Endodermal cell (in vitro differentiated cells): ENCODE measurements at regions not wholly inside any gene's neighbourhood (a gene's known extent, or its start where the extent isn't known, plus 50 kb on each side); places are given as distances from the start of the nearest gene placed in this dataset.
A peak's percentile ranks its signal among the peaks of the same experiment; 100 is the strongest.

Experiments
- DNase-seq: peaks from one replicate; pipeline ENCODE4 v3.0.0-alpha.2; 2017
- H3K27ac ChIP-seq: 2 replicates; pipeline ENCODE4 v1.5.1; 2013; ENCODE audit warnings: mild to moderate bottlenecking, low read depth, low read length, moderate library complexity
- H3K27me3 ChIP-seq: 2 replicates; pipeline ENCODE4 v1.6.1; 2013; ENCODE audit warnings: mild to moderate bottlenecking, low read length, moderate library complexity; ENCODE audit not compliant: insufficient read depth, control insufficient read depth, poor library complexity, severe bottlenecking
- H3K36me3 ChIP-seq: 2 replicates; pipeline ENCODE4 v1.7.0; 2013; ENCODE audit warnings: mild to moderate bottlenecking, low read length, moderate library complexity; ENCODE audit not compliant: control insufficient read depth, insufficient read depth
- H3K4me1 ChIP-seq: one replicate; pipeline ENCODE4 v1.7.0; 2013; ENCODE audit warnings: low read length; ENCODE audit not compliant: control insufficient read depth, insufficient read depth
- H3K4me3 ChIP-seq: 2 replicates; pipeline ENCODE4 v1.5.1; 2013; ENCODE audit warnings: mild to moderate bottlenecking, low read length, moderate library complexity
- H3K9ac ChIP-seq: 2 replicates; pipeline ENCODE4 v1.6.1; 2013; ENCODE audit warnings: mild to moderate bottlenecking, low read length, moderate library complexity; ENCODE audit not compliant: poor library complexity, severe bottlenecking; ENCODE audit errors: extremely low read depth
- H3K9me3 ChIP-seq: 2 replicates; pipeline ENCODE4 v1.6.1; 2013; ENCODE audit warnings: mild to moderate bottlenecking, low read length, moderate library complexity; ENCODE audit not compliant: control insufficient read depth
- H3K27ac Mint-ChIP-seq: 2 replicates; pipeline ENCODE4 v1.8.0; 2020; ENCODE audit warnings: mixed read lengths
- H3K27me3 Mint-ChIP-seq: 2 replicates; pipeline ENCODE4 v1.8.0; 2021; ENCODE audit warnings: mild to moderate bottlenecking, mixed read lengths; ENCODE audit not compliant: insufficient read depth
- H3K36me3 Mint-ChIP-seq: 2 replicates; pipeline ENCODE4 v1.8.0; 2020; ENCODE audit warnings: low read depth, mixed read lengths
- H3K4me1 Mint-ChIP-seq: 2 replicates; pipeline ENCODE4 v1.8.0; 2020; ENCODE audit warnings: mixed read lengths
- H3K4me3 Mint-ChIP-seq: 2 replicates; pipeline ENCODE4 v1.8.0; 2020; ENCODE audit warnings: mild to moderate bottlenecking, moderate library complexity, mixed read lengths
- H3K9me3 Mint-ChIP-seq: 2 replicates; pipeline ENCODE4 v1.8.0; 2020; ENCODE audit warnings: mild to moderate bottlenecking, mixed read lengths
- CTCF ChIP-seq: fragments of 200-600 bp; sonication (generic); conservative IDR thresholded peaks from 2 replicates; pipeline ENCODE4 v1.5.0; 2021; ENCODE audit warnings: antibody characterized with exemption, mild to moderate bottlenecking
- WGBS, 2 experiments: methylation state at CpG; one replicate each; pipeline versions ENCODE4 v1.1.5 to v1.1.7; 2013; ENCODE audit warnings: missing lambda C conversion rate in 2 of 2, mixed read lengths in 1 of 2; ENCODE audit not compliant: insufficient coverage in 1 of 2, insufficient read length in 1 of 2; 5-methylcytosine and 5-hydroxymethylcytosine counted together

- no peaks in the 10 kb centered on the region for H3K9me3 ChIP-seq
- peak overlapping the region; percentile 10 for H3K4me3 Mint-ChIP-seq
- H3K27ac Mint-ChIP-seq = no peak overlapping the region
- H3K27me3 Mint-ChIP-seq = peaks cover 55% of the 10 kb centered on the region
- no peak overlapping the region for H3K27ac ChIP-seq
- H3K36me3 Mint-ChIP-seq = no peaks in the 10 kb centered on the region
- peaks cover 2% of the 10 kb centered on the region for H3K4me1 Mint-ChIP-seq
- no peak for TF ChIP-seq CTCF
- 26 to 31% methylated on average over 17 to 56 of the region's 56 CpGs for WGBS, 2 experiments
- H3K4me1 ChIP-seq = no peaks in the 10 kb centered on the region
- no peak overlapping the region for H3K4me3 ChIP-seq
- H3K36me3 ChIP-seq = no peaks in the 10 kb centered on the region
- H3K9ac ChIP-seq = no peak overlapping the region
- no peak for DNase-seq
- H3K9me3 Mint-ChIP-seq = peaks cover under 1% of the 10 kb centered on the region
- peaks cover 39% of the 10 kb centered on the region for H3K27me3 ChIP-seq
These were observed 187.4 kb downstream of the MN1 start for GRCh38 chr22:27614006-27614649.

- no peak overlapping the region for H3K9ac ChIP-seq
- no peak for DNase-seq
- WGBS, 2 experiments = 77 to 84% methylated on average over 10 of the region's 10 CpGs
- Mint-ChIP-seq H3K4me3 (no peak overlapping the region), H3K27ac (no peak overlapping the region), H3K9me3 (peaks cover 5% of the 10 kb centered on the region), H3K36me3 (no peaks in the 10 kb centered on the region), H3K4me1 (peaks cover 2% of the 10 kb centered on the region), H3K27me3 (peaks cover 59% of the 10 kb centered on the region)
- H3K4me3 ChIP-seq = no peak overlapping the region
- H3K36me3 ChIP-seq = no peaks in the 10 kb centered on the region
- H3K4me1 ChIP-seq = no peaks in the 10 kb centered on the region
- H3K9me3 ChIP-seq = no peaks in the 10 kb centered on the region
- no peak for TF ChIP-seq CTCF
- H3K27me3 ChIP-seq = peaks cover 39% of the 10 kb centered on the region
- H3K27ac ChIP-seq = no peak overlapping the region
These were observed 186.9 kb downstream of the MN1 start for GRCh38 chr22:27614650-27615007.

GRCh38 chr22:27615408-27615807 is 186.1 kb downstream of the MN1 start:
- peaks cover 2% of the 10 kb centered on the region for H3K4me1 Mint-ChIP-seq

More at GRCh38 chr22:27615408-27615807, 186.1 kb downstream of the MN1 start:
- Mint-ChIP-seq H3K27me3 (peaks cover 66% of the 10 kb centered on the region), H3K4me3 (no peak overlapping the region), H3K9me3 (peaks cover 5% of the 10 kb centered on the region), H3K27ac (no peak overlapping the region), H3K36me3 (no peaks in the 10 kb centered on the region)
- Histone ChIP-seq H3K9ac (no peak overlapping the region), H3K27ac (no peak overlapping the region), H3K4me1 (no peaks in the 10 kb centered on the region), H3K36me3 (no peaks in the 10 kb centered on the region), H3K27me3 (peaks cover 39% of the 10 kb centered on the region), H3K4me3 (no peak overlapping the region), H3K9me3 (no peaks in the 10 kb centered on the region)
- WGBS, 2 experiments = 94 to 96% methylated on average over 8 to 12 of the region's 12 CpGs
- DNase-seq = no peak
- no peak for TF ChIP-seq CTCF
